AG08395 (cell line): ENCODE measurements at regions not wholly inside any gene's neighbourhood (a gene's known extent, or its start where the extent isn't known, plus 50 kb on each side); places are given as distances from the start of the nearest gene placed in this dataset.

Experiments used
- DNase-seq: peaks from one replicate; pipeline ENCODE4 v3.0.0; 2012; ENCODE audit warnings: mixed read lengths, low spot score

GRCh38 chr15:59953392-59953883 is 50.7 kb upstream of the FOXB1 start:
- no peak for DNase-seq

GRCh38 chr15:59952960-59953359 is 51.2 kb upstream of the FOXB1 start:
- no peak for DNase-seq

GRCh38 chr15:59950603-59951388 is 53.3 kb upstream of the FOXB1 start:
- DNase-seq, result no peak

- DNase-seq, result no peak
These were observed 55.0 kb upstream of the FOXB1 start for GRCh38 chr15:59948924-59949613.

- DNase-seq, result no peak
These were observed 58.0 kb upstream of the FOXB1 start for GRCh38 chr15:59946084-59946483.

- no peak for DNase-seq
These were observed 59.1 kb upstream of the FOXB1 start for GRCh38 chr15:59945036-59945435.

GRCh38 chr15:59941612-59942011 is 62.5 kb upstream of the FOXB1 start:
- DNase-seq, result no peak

- DNase-seq, result no peak
These were observed 63.2 kb upstream of the FOXB1 start for GRCh38 chr15:59940928-59941327.

GRCh38 chr15:59940456-59940855 is 63.7 kb upstream of the FOXB1 start:
- DNase-seq, result no peak

GRCh38 chr15:59936741-59937140 is 67.4 kb upstream of the FOXB1 start:
- no peak for DNase-seq

GRCh38 chr15:59933607-59934006 is 70.5 kb upstream of the FOXB1 start:
- DNase-seq, result no peak

- no peak for DNase-seq
These were observed 72.4 kb upstream of the FOXB1 start for GRCh38 chr15:59931646-59932261.

GRCh38 chr15:59924812-59925522 is 79.1 kb upstream of the FOXB1 start:
- DNase-seq, result no peak

GRCh38 chr15:59924096-59924495 is 80.0 kb upstream of the FOXB1 start:
- no peak for DNase-seq

GRCh38 chr15:59923508-59923907 is 80.6 kb upstream of the FOXB1 start:
- DNase-seq, result no peak

- peak; percentile 14 for DNase-seq
These were observed 84.8 kb upstream of the FOXB1 start for GRCh38 chr15:59918994-59919951.

- DNase-seq, result peak; percentile 44
These were observed 86.5 kb upstream of the FOXB1 start for GRCh38 chr15:59917504-59918157.

- no peak for DNase-seq
These were observed 98.1 kb upstream of the FOXB1 start for GRCh38 chr15:59906046-59906445.

GRCh38 chr15:59905176-59905575 is 98.9 kb upstream of the FOXB1 start:
- DNase-seq, result no peak

GRCh38 chr15:59904450-59905135 is 99.5 kb upstream of the FOXB1 start:
- DNase-seq, result no peak
